GM18868 (cell line): ENCODE measurements at regions not wholly inside any gene's neighbourhood (a gene's known extent, or its start where the extent isn't known, plus 50 kb on each side); places are given as distances from the start of the nearest gene placed in this dataset.

ENCODE experiments used
- ATAC-seq: cut with Tn5 transposase; IDR thresholded peaks from one replicate; pipeline ENCODE4 v1.9.1; 2021; ENCODE audit warnings: mild to moderate bottlenecking, moderate library complexity; ENCODE audit not compliant: unreplicated experiment

DNA sequence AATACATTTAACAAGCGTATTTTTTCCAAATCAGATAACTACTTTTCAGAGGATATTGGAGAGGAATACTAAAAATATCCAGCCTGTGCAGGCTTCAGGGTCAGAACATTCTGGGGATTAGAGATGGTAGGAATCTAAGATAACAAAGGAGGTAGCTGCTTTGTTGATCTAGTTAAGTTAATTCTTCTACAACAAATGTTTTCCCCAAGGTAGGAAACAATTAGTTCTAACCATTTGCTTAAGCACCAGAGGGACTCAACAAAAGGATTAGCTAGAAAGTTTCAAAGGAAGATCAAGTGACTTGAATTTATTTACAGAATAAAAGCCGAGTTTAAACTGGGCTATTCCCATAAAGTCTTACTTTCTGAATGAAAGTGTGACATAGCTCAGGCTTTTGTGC, 524.2 kb downstream of the TMTC2 start:
- ATAC-seq: no peak

DNA sequence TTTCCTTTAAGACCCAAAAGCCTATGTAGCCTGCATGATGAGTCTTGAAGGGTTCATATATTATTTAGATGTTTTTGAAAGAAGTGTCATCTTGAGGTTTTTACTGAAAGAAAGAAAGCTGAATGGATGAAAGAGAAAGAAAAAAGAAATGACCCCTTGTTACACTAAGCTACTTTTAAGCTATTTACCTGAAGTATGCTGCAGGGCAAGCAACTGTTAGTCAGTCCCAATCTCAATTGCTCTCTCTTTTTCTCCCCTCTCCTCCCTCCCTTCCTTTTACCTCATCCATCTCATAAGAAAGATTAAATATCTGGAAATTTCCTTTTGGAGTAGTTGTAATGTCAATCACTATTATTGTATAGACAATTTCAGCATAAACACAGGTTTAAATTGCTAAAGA, 512.4 kb downstream of the TMTC2 start:
- ATAC-seq: no peak

DNA sequence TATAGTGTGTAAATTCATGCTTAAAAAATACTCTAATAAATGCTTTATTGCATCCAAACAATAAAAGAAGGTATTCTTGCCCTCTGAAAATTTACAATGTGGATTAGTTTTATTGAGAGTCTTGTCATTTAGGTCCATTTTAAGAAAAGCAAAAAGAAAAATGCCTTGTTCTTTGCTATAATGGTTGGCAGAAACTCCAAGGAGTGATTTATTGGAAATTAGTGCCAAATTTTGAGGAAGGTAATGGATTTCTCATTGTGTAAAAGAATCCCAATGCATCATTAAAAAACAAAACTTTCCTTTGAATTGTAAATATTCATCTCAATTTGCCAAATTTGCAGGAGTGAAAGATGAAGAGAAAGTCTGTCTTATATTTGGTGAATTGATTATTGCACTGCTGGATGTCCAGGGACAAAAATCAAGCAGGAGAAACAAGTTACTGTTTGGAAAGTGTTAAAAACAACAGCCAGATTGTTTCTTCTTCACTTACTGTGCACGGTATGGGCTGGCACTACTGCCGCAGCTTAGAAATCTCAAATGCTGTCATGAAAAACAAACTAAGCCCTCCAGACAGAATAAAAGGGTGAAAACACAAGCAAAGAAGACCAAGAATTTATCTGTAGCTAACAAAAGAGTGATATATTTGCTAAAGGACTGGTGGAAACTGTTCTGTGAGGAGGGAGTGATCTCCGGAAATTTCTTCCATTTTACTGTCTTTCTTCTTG, 511.7 kb downstream of the TMTC2 start:
- no peak for ATAC-seq

GRCh38 chr12:83197483-83197914, 510.8 kb downstream of the TMTC2 start:
- no peak for ATAC-seq

DNA sequence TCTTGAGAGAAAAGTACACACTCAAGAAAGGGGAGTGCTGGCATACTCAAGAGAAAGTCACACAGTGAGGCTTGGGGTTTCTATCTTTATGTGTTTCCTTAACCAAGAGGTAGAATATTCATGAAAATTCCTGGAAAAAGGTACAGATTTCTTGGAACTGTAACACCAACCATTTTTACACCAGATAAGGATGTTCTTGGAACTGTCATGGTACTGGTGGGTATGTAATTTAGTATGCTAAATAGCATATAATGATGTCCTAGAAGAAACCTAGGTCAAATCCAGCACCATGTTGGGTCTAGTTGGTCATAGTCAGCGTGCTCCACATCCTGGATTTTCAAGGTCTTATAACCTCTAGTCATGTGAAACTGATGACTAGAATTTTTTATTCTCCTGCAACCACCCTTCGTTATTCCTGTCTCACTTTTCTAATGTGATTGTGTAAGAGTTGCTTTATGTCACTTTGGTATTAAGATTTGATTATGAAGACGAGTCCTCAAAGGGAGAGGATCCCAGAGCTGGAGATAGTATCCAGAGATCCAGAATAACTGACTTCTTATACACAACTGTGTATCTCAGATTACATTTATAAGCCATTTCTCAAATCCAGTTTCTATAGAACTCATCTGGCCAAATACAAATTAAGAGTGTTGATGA, 510.1 kb downstream of the TMTC2 start:
- no peak for ATAC-seq

DNA sequence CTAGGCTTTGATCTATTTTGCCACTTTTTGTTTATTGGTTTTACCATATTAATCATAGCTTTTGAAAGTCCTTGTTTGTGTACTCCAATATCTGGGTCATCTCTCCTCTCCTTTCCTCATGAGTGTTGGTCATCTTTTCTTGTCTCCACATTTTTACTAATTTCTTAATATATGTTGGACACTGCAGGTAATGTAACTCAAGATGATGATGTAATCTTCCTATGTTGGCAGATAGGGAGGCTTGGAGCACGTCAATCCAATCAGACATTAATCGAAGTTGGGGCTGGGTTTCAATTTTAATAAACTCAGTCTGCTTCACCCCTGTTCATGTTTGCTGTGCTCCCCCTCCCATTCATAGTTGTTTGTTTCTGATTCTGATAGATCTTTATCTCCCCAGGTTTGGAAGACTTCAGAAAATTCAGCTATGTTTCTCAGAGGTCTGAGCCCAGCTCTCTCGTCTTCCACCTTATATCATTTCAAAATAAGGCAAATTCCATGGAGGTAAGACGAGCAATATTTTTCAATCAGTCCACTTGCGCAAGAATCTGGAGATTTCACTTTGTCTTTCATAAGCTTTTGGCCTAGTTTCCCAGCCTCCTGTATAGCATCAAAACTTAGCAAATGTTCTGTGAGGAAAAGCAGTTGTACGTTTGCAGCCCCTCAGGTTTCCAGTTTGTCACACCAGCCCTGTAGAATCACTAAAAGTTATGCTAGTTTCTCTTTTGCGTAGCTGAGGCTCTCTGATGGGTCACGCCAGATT, 504.1 kb downstream of the TMTC2 start:
- ATAC-seq: no peak

GRCh38 chr12:83186419-83186818, 499.7 kb downstream of the TMTC2 start:
- no peak for ATAC-seq

GRCh38 chr12:83185241-83185640, 498.5 kb downstream of the TMTC2 start:
- ATAC-seq: no peak
